Caco-2 (cell line): ENCODE measurements at regions not wholly inside any gene's neighbourhood (a gene's known extent, or its start where the extent isn't known, plus 50 kb on each side); places are given as distances from the start of the nearest gene placed in this dataset.
"Not testable (repeated sequence)": the region's sequence is repeated elsewhere in the genome, so short reads cannot be mapped to it uniquely, and the experiment has no call there.

Source experiments
- BruUV-seq: library from RNA; stranded (reverse); fragments of 400-500 nt; replicated peaks from 2 replicates; lab custom pipeline; 2021; lab: Mats Ljungman, UMichigan
- CTCF ChIA-PET: fragments of 300-600 bp; sonication (Branson Sonifier 250); formaldehyde crosslinking; loops from one replicate; lab custom pipeline; 2022; ENCODE audit warnings: antibody characterized with exemption; lab: Charles Lee
- POLR2A ChIA-PET: fragments of 300-600 bp; sonication (Branson Sonifier 250); formaldehyde crosslinking; loops from one replicate; lab custom pipeline; 2022; ENCODE audit warnings: antibody characterized with exemption; lab: Charles Lee
- DNase-seq, 2 experiments: peaks; one replicate each; pipeline versions ENCODE4 v3.0.0 to v3.0.0-alpha.2; 2020 to 2022
- H3K27me3 ChIP-seq: replicated peaks from 2 replicates; pipeline ENCODE4 v1.6.0; 2011; ENCODE audit warnings: low read length; ENCODE audit not compliant: control insufficient read depth, insufficient read depth
- H3K36me3 ChIP-seq: 2 replicates; pipeline ENCODE4 v1.5.1; 2011; ENCODE audit warnings: low read length; ENCODE audit not compliant: control insufficient read depth, insufficient read depth
- H3K4me1 ChIP-seq: fragments of 250-450 bp; sonication (Bioruptor Pico); 2 replicates; pipeline ENCODE4 v1.5.1; 2020; ENCODE audit warnings: mild to moderate bottlenecking
- H3K4me3 ChIP-seq: 2 replicates; pipeline ENCODE4 v1.5.1; 2011; ENCODE audit warnings: low read depth, mild to moderate bottlenecking, control low read depth, low read length
- H3K9me3 ChIP-seq: fragments of 250-450 bp; sonication (Bioruptor Pico); 2 replicates; pipeline ENCODE4 v1.5.1; 2020; ENCODE audit warnings: mild to moderate bottlenecking, moderate library complexity
- H3K27ac Mint-ChIP-seq: one replicate; pipeline ENCODE4 v1.8.0; 2022; ENCODE audit warnings: mixed read lengths; ENCODE audit not compliant: unreplicated experiment
- H3K27me3 Mint-ChIP-seq: one replicate; pipeline ENCODE4 v1.8.0; 2022; ENCODE audit warnings: mixed read lengths; ENCODE audit not compliant: insufficient read depth, unreplicated experiment
- H3K36me3 Mint-ChIP-seq: one replicate; pipeline ENCODE4 v1.8.0; 2022; ENCODE audit warnings: mild to moderate bottlenecking, mixed read lengths; ENCODE audit not compliant: insufficient read depth, unreplicated experiment
- H3K4me1 Mint-ChIP-seq: one replicate; pipeline ENCODE4 v1.8.0; 2022; ENCODE audit warnings: low read depth, mixed read lengths; ENCODE audit not compliant: unreplicated experiment
- H3K4me3 Mint-ChIP-seq: one replicate; pipeline ENCODE4 v1.8.0; 2022; ENCODE audit warnings: mild to moderate bottlenecking, moderate library complexity, mixed read lengths; ENCODE audit not compliant: unreplicated experiment
- H3K9me3 Mint-ChIP-seq: one replicate; pipeline ENCODE4 v1.8.0; 2022; ENCODE audit warnings: mixed read lengths; ENCODE audit not compliant: unreplicated experiment
- intact Hi-C: fragments of 100-400 bp; cut with micrococcal nuclease; formaldehyde crosslinking; loops from one replicate; pipeline ENCODE4 v1.10.0; 2022; ENCODE audit not compliant: unreplicated experiment
- TF ChIP-seq, protein P1 (sequence below), 2 experiments: fragments of 200-600 bp in 1 of 2; IDR thresholded peaks; 1 replicate in 1 of 2; 2 replicates in 1 of 2; pipeline versions ENCODE4 v1.5.1 to v1.8.0; 2011 to 2022; ENCODE audit warnings: antibody characterized with exemption in 1 of 2, control low read depth in 1 of 2, inconsistent platforms in 1 of 2, low read depth in 1 of 2, low read length in 1 of 2, mild to moderate bottlenecking in 1 of 2, moderate library complexity in 1 of 2; ENCODE audit not compliant: insufficient read depth in 1 of 2, severe bottlenecking in 1 of 2, unreplicated experiment in 1 of 2

DNA sequence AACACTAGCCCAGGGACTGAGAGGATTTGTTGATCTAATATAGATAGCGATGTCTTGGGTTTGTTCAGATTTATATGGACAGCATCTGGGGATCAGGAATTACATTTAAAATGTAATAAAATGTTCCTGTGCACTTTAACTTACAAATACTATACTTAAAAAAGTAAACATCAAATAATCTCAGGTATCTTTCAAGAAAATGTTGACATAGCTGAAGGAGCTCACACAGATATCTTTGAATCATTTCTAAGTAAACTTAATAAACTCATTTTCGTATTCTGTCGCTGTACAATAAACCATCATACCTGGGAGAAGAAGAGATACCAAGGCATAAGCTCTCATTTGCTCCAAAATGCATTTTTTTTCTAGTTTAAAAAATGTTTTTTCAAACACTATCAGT, 557.5 kb upstream of the NR2F2 start:
- no TSS peak for BruUV-seq
- Mint-ChIP-seq H3K9me3 (no peaks in the 10 kb centered on the region), H3K4me1 (peaks cover 7% of the 10 kb centered on the region), H3K4me3 (no peak overlapping the region), H3K27ac (no peak overlapping the region), H3K36me3 (no peaks in the 10 kb centered on the region), H3K27me3 (no peaks in the 10 kb centered on the region)
- Histone ChIP-seq H3K4me1 (no peaks in the 10 kb centered on the region), H3K27me3 (no peaks in the 10 kb centered on the region), H3K9me3 (no peaks in the 10 kb centered on the region), H3K4me3 (no peak overlapping the region), H3K36me3 (no peaks in the 10 kb centered on the region)
- TF ChIP-seq, protein P1, sequence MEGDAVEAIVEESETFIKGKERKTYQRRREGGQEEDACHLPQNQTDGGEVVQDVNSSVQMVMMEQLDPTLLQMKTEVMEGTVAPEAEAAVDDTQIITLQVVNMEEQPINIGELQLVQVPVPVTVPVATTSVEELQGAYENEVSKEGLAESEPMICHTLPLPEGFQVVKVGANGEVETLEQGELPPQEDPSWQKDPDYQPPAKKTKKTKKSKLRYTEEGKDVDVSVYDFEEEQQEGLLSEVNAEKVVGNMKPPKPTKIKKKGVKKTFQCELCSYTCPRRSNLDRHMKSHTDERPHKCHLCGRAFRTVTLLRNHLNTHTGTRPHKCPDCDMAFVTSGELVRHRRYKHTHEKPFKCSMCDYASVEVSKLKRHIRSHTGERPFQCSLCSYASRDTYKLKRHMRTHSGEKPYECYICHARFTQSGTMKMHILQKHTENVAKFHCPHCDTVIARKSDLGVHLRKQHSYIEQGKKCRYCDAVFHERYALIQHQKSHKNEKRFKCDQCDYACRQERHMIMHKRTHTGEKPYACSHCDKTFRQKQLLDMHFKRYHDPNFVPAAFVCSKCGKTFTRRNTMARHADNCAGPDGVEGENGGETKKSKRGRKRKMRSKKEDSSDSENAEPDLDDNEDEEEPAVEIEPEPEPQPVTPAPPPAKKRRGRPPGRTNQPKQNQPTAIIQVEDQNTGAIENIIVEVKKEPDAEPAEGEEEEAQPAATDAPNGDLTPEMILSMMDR (IDR thresholded peaks at IDR 0.05; ENCODE audit: insufficient read depth in 1 of 2, low read depth in 1 of 2, low read length in 1 of 2, severe bottlenecking in 1 of 2, unreplicated experiment in 1 of 2) = no peak
- ChIA-PET POLR2A (no interaction called here), CTCF (no interaction called here)
- intact Hi-C loops = no loop called here
- no peak for DNase-seq

GRCh38 chr15:95784508-95784907, 546.0 kb upstream of the NR2F2 start:
- intact Hi-C loops = loop anchor here (2.0 kb wide), 1 partner anchor 14 kb away; no protein-coding TSS in a partner anchor
- H3K27me3 Mint-ChIP-seq = no peaks in the 10 kb centered on the region
- POLR2A ChIA-PET = no interaction called here
- Histone ChIP-seq H3K4me3 (no peak overlapping the region), H3K9me3 (peaks cover 23% of the 10 kb centered on the region), H3K36me3 (no peaks in the 10 kb centered on the region), H3K27me3 (no peaks in the 10 kb centered on the region), H3K4me1 (peaks cover 9% of the 10 kb centered on the region; the same call in 1 of the 2 replicates)
- CTCF ChIA-PET = no interaction called here
- H3K4me3 Mint-ChIP-seq = no peak overlapping the region
- peaks cover 50% of the 10 kb centered on the region for H3K9me3 Mint-ChIP-seq
- DNase-seq = no peak
- BruUV-seq = no TSS peak
- peak overlapping the region; percentile 59 for H3K27ac Mint-ChIP-seq
- TF ChIP-seq, protein P1 (IDR thresholded peaks at IDR 0.05; ENCODE audit: insufficient read depth in 1 of 2, low read depth in 1 of 2, low read length in 1 of 2, severe bottlenecking in 1 of 2, unreplicated experiment in 1 of 2) = no peak
- peaks cover 7% of the 10 kb centered on the region for H3K4me1 Mint-ChIP-seq
- H3K36me3 Mint-ChIP-seq = peaks cover 10% of the 10 kb centered on the region

DNA sequence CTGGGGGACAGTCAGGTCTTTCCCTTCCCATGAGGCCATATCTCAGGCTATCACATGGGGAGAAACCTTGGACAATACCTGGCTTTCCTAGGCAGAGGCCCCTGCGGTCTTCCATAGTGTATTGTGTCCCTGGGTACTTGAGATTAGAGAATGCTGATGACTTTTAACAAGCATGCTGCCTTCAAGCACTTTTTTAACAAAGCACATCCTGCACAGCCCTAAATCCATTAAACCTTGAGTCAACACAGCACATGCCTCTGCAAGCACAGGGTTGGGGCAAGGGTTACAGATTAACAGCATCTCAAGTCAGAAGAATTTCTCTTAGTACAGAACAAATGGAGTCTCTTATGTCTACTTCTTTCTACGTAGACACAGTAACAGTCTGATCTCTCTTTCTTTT, 545.2 kb upstream of the NR2F2 start:
- H3K36me3 ChIP-seq, CTCF ChIA-PET, H3K36me3 Mint-ChIP-seq, H3K4me1 Mint-ChIP-seq, H3K27me3 ChIP-seq, BruUV-seq, POLR2A ChIA-PET, H3K4me3 Mint-ChIP-seq, H3K4me3 ChIP-seq, H3K4me1 ChIP-seq, H3K27me3 Mint-ChIP-seq: not testable (repeated sequence)
- intact Hi-C loops = loop anchor here (1.0 to 5.0 kb wide), 4 partner anchors 14 to 542 kb away; no protein-coding TSS in a partner anchor
- H3K27ac Mint-ChIP-seq = peak overlapping the region; percentile 59
- H3K9me3 Mint-ChIP-seq = peaks cover 50% of the 10 kb centered on the region
- DNase-seq = peak; percentile 81 to 82
- H3K9me3 ChIP-seq = peaks cover 23% of the 10 kb centered on the region

GRCh38 chr15:95793231-95793630, 537.3 kb upstream of the NR2F2 start:
- TF ChIP-seq, protein P1 (IDR thresholded peaks at IDR 0.05; ENCODE audit: insufficient read depth in 1 of 2, low read depth in 1 of 2, low read length in 1 of 2, severe bottlenecking in 1 of 2, unreplicated experiment in 1 of 2) = no peak
- no peak for DNase-seq
- H3K4me1 ChIP-seq = no peaks in the 10 kb centered on the region
- no peaks in the 10 kb centered on the region for H3K36me3 ChIP-seq
- ChIA-PET CTCF (no interaction called here), POLR2A (no interaction called here)
- BruUV-seq = no TSS peak
- Mint-ChIP-seq H3K4me3 (no peak overlapping the region), H3K4me1 (no peaks in the 10 kb centered on the region), H3K27me3 (no peaks in the 10 kb centered on the region), H3K36me3 (no peaks in the 10 kb centered on the region), H3K9me3 (no peaks in the 10 kb centered on the region), H3K27ac (no peak overlapping the region)
- no peaks in the 10 kb centered on the region for H3K9me3 ChIP-seq
- no peak overlapping the region for H3K4me3 ChIP-seq
- no peaks in the 10 kb centered on the region for H3K27me3 ChIP-seq
- intact Hi-C loops = no loop called here
